ENCODE measurements at regions not wholly inside any gene's neighbourhood (a gene's known extent, or its start where the extent isn't known, plus 50 kb on each side); places are given as distances from the start of the nearest gene placed in this dataset.

DNA sequence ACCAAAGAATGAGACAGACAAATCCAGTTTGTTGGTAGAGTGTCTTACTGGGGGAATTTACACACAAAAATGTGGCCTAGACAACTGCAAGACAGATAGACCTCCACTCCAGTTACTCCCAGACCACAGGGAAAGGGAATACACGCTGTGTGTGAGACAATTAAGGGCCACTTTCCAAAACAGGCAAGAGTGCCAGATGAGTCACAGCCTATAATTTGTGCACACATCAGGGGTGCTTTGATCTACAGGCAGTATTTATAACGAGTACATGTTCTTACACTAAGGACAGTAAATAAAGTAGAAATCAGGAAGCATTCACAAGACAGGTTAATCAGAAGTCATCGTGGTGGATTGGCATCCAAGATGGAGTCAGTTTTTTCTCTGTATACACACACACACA is 114.8 kb downstream of the ZNF622 start:
- TF ChIP-seq, protein P1, sequence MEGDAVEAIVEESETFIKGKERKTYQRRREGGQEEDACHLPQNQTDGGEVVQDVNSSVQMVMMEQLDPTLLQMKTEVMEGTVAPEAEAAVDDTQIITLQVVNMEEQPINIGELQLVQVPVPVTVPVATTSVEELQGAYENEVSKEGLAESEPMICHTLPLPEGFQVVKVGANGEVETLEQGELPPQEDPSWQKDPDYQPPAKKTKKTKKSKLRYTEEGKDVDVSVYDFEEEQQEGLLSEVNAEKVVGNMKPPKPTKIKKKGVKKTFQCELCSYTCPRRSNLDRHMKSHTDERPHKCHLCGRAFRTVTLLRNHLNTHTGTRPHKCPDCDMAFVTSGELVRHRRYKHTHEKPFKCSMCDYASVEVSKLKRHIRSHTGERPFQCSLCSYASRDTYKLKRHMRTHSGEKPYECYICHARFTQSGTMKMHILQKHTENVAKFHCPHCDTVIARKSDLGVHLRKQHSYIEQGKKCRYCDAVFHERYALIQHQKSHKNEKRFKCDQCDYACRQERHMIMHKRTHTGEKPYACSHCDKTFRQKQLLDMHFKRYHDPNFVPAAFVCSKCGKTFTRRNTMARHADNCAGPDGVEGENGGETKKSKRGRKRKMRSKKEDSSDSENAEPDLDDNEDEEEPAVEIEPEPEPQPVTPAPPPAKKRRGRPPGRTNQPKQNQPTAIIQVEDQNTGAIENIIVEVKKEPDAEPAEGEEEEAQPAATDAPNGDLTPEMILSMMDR (conservative IDR thresholded peaks at IDR 0.05 in 1 of 2, IDR thresholded peaks at IDR 0.05 in 1 of 2; ENCODE audit: extremely low read depth in 1 of 2, insufficient read depth in 1 of 2, low read depth in 1 of 2, low read length in 2 of 2) = no peak
- TF ChIP-seq EZH2 (IDR thresholded peaks at IDR 0.05; ENCODE audit: borderline replicate concordance, low read length) = no peak

Measured in mammary epithelial cell (primary cell).